SK-N-SH (cell line): ENCODE measurements at regions not wholly inside any gene's neighbourhood (a gene's known extent, or its start where the extent isn't known, plus 50 kb on each side); places are given as distances from the start of the nearest gene placed in this dataset.

Experiments used
- CTCF ChIA-PET: fragments of 300-600, 350-600 bp; formaldehyde crosslinking; extraction: SDS; loops from one replicate; lab custom pipeline; 2021; lab: Yijun Ruan, JAX
- POLR2A ChIA-PET: fragments of 350-600 bp; sonication (Branson Sonifier 250); formaldehyde crosslinking; extraction: SDS; loops from one replicate; lab custom pipeline; 2020; ENCODE audit warnings: antibody characterized with exemption, inconsistent platforms; lab: Yijun Ruan, JAX
- DNase-seq: peaks from one replicate; pipeline ENCODE4 v3.0.0; 2012
- H2AFZ ChIP-seq: fragments of 200-600 bp; sonication (generic); 2 replicates; pipeline ENCODE4 v1.8.1; 2016; ENCODE audit warnings: antibody characterized with exemption, mild to moderate bottlenecking, low read depth
- H3F3A ChIP-seq: fragments of 200-600 bp; sonication (generic); replicated peaks from 2 replicates; pipeline ENCODE3; 2016; ENCODE audit warnings: antibody characterized with exemption, mild to moderate bottlenecking; ENCODE audit not compliant: insufficient read depth
- H3K27ac ChIP-seq, 2 experiments: fragments of 200-500 bp in 1 of 2; fragments of 200-600 bp in 1 of 2; sonication (Bioruptor generic) in 1 of 2; sonication (generic), shearing (Covaris generic) in 1 of 2; 2 replicates each; pipeline versions ENCODE4 v1.5.1 to v1.6.1; 2014 to 2016; ENCODE audit warnings: low read depth in 2 of 2, inconsistent platforms in 1 of 2, low read length in 1 of 2, mild to moderate bottlenecking in 1 of 2, mixed read lengths in 1 of 2
- H3K27me3 ChIP-seq: fragments of 200-600 bp; sonication (generic), shearing (Covaris generic); 2 replicates; pipeline ENCODE4 v1.6.1; 2016; ENCODE audit warnings: mixed run types; ENCODE audit not compliant: insufficient read depth
- H3K36me3 ChIP-seq, 2 experiments: fragments of 200-500 bp in 1 of 2; fragments of 200-600 bp in 1 of 2; sonication (Bioruptor generic) in 1 of 2; sonication (generic) in 1 of 2; replicated peaks in 1 of 2; 2 replicates each; pipeline versions ENCODE3 to v1.5.1; 2014 to 2016; ENCODE audit warnings: low read length in 1 of 2, mild to moderate bottlenecking in 1 of 2; ENCODE audit not compliant: insufficient read depth in 2 of 2, control insufficient read depth in 1 of 2
- H3K4me1 ChIP-seq, 2 experiments: fragments of 200-500 bp in 1 of 2; fragments of 200-600 bp in 1 of 2; sonication (Bioruptor generic) in 1 of 2; sonication (generic), shearing (Covaris generic) in 1 of 2; 2 replicates each; pipeline versions ENCODE4 v1.5.1 to v1.6.1; 2014 to 2016; ENCODE audit warnings: low read depth in 1 of 2, low read length in 1 of 2, mixed run types in 1 of 2; ENCODE audit not compliant: insufficient read depth in 2 of 2, control insufficient read depth in 1 of 2
- H3K4me2 ChIP-seq: fragments of 200-600 bp; sonication (generic), shearing (Covaris generic); 2 replicates; pipeline ENCODE4 v1.6.1; 2017; ENCODE audit warnings: mixed run types
- H3K4me3 ChIP-seq, 2 experiments: fragments of 200-500 bp in 1 of 2; fragments of 200-600 bp in 1 of 2; sonication (Bioruptor generic) in 1 of 2; sonication (generic), shearing (Covaris generic) in 1 of 2; 2 replicates each; pipeline versions ENCODE4 v1.5.1 to v1.8.1; 2014 to 2016; ENCODE audit warnings: low read depth in 2 of 2, inconsistent platforms in 1 of 2, low read length in 1 of 2, mild to moderate bottlenecking in 1 of 2, mixed read lengths in 1 of 2, moderate library complexity in 1 of 2
- H3K79me2 ChIP-seq: fragments of 200-600 bp; sonication (generic); 2 replicates; pipeline ENCODE4 v1.8.1; 2017; ENCODE audit warnings: mild to moderate bottlenecking; ENCODE audit not compliant: insufficient read depth
- H3K9ac ChIP-seq: fragments of 200-600 bp; sonication (generic); 2 replicates; pipeline ENCODE4 v1.6.1; 2017; ENCODE audit warnings: mixed run types
- H3K9me2 ChIP-seq: fragments of 200-600 bp; sonication (generic); 2 replicates; pipeline ENCODE4 v1.6.1; 2017; ENCODE audit warnings: mixed run types
- H3K9me3 ChIP-seq: fragments of 200-600 bp; sonication (generic); 2 replicates; pipeline ENCODE4 v1.6.1; 2017; ENCODE audit warnings: mixed run types, mild to moderate bottlenecking, moderate library complexity
- H4K20me1 ChIP-seq: fragments of 200-600 bp; sonication (generic); 2 replicates; pipeline ENCODE4 v1.6.1; 2017; ENCODE audit warnings: mild to moderate bottlenecking, mixed run types; ENCODE audit not compliant: insufficient read depth
- CHD2 ChIP-seq: fragments of 150-350 bp; IDR thresholded peaks from 2 replicates; pipeline ENCODE4 v1.6.1; 2018; ENCODE audit warnings: low read length; ENCODE audit not compliant: partially characterized antibody
- CTCF ChIP-seq: fragments of 200-600 bp; sonication (generic); IDR thresholded peaks from 2 replicates; pipeline ENCODE4 v1.6.1; 2017; ENCODE audit warnings: antibody characterized with exemption, mild to moderate bottlenecking, moderate library complexity
- EP300 ChIP-seq, 2 experiments: IDR thresholded peaks; 2 replicates each; pipeline versions ENCODE4 v1.4.0 to v1.6.1; 2012; ENCODE audit warnings: borderline replicate concordance in 1 of 2, low read depth in 1 of 2, low read length in 1 of 2
- FOSL2 ChIP-seq: IDR thresholded peaks from 2 replicates; pipeline ENCODE4 v1.4.0; 2012; ENCODE audit warnings: low read depth, mild to moderate bottlenecking, moderate library complexity, borderline replicate concordance
- FOXM1 ChIP-seq: IDR thresholded peaks from 2 replicates; pipeline ENCODE4 v1.4.0; 2012; ENCODE audit warnings: low read depth, mild to moderate bottlenecking
- GABPA ChIP-seq: IDR thresholded peaks from 2 replicates; pipeline ENCODE4 v1.4.0; 2012; ENCODE audit warnings: low read depth, mild to moderate bottlenecking
- GATA2 ChIP-seq: sonication (generic); formaldehyde crosslinking; IDR thresholded peaks from 2 replicates; pipeline ENCODE4 v1.5.0; 2020; ENCODE audit warnings: mild to moderate bottlenecking, missing genetic modification reagents
- JUND ChIP-seq: IDR thresholded peaks from 2 replicates; pipeline ENCODE4 v1.4.0; 2012
- MAX ChIP-seq: IDR thresholded peaks from 2 replicates; pipeline ENCODE4 v1.4.0; 2012; ENCODE audit warnings: low read depth
- MEF2A ChIP-seq: IDR thresholded peaks from 2 replicates; pipeline ENCODE4 v1.4.0; 2012; ENCODE audit warnings: low read depth, borderline replicate concordance
- NFIC ChIP-seq: IDR thresholded peaks from 2 replicates; pipeline ENCODE4 v1.4.0; 2012; ENCODE audit warnings: borderline replicate concordance
- NRF1 ChIP-seq: IDR thresholded peaks from 2 replicates; pipeline ENCODE4 v1.6.1; 2012; ENCODE audit warnings: low read depth, mild to moderate bottlenecking, low read length
- POLR2AphosphoS5 ChIP-seq: IDR thresholded peaks from 2 replicates; pipeline ENCODE4 v1.6.1; 2012; ENCODE audit warnings: low read depth, low read length
- RCOR1 ChIP-seq: fragments of 150-350 bp; IDR thresholded peaks from 2 replicates; pipeline ENCODE4 v1.6.1; 2017; ENCODE audit warnings: antibody characterized with exemption, low read length
- RXRA ChIP-seq: IDR thresholded peaks from 2 replicates; pipeline ENCODE4 v1.4.0; 2012; ENCODE audit warnings: low read depth, mild to moderate bottlenecking, borderline replicate concordance
- SIN3A ChIP-seq: IDR thresholded peaks from 2 replicates; pipeline ENCODE4 v1.6.1; 2012; ENCODE audit warnings: low read depth, mild to moderate bottlenecking, low read length, moderate library complexity, borderline replicate concordance
- SMC3 ChIP-seq: IDR thresholded peaks from 2 replicates; pipeline ENCODE4 v1.6.1; 2012; ENCODE audit warnings: low read depth, low read length, improper control_type of control experiment
- TAF1 ChIP-seq: IDR thresholded peaks from 2 replicates; pipeline ENCODE4 v1.6.1; 2012; ENCODE audit warnings: low read depth, mild to moderate bottlenecking, low read length, moderate library complexity, borderline replicate concordance
- TCF12 ChIP-seq: IDR thresholded peaks from 2 replicates; pipeline ENCODE4 v1.4.0; 2012
- USF1 ChIP-seq: IDR thresholded peaks from 2 replicates; pipeline ENCODE4 v1.4.0; 2012; ENCODE audit warnings: low read depth, borderline replicate concordance
- ZBTB33 ChIP-seq: IDR thresholded peaks from 2 replicates; pipeline ENCODE4 v1.4.0; 2012; ENCODE audit warnings: low read depth, borderline replicate concordance
- WGBS: methylation state at CpG from one replicate; pipeline ENCODE4 v1.1.6; 2017; ENCODE audit warnings: low lambda C conversion rate; 5-methylcytosine and 5-hydroxymethylcytosine counted together

GRCh38 chr2:241994086-241994485 is 124.6 kb downstream of the RTP5 start:
- Histone ChIP-seq H3K27me3 (no peaks in the 10 kb centered on the region), H4K20me1 (no peaks in the 10 kb centered on the region), H3K27ac (no peak overlapping the region), H3K79me2 (no peaks in the 10 kb centered on the region), H2AFZ (no peak overlapping the region), H3K9ac (no peak overlapping the region), H3F3A (no peaks in the 10 kb centered on the region), H3K4me2 (no peak overlapping the region), H3K4me3 (no peak overlapping the region), H3K36me3 (no peaks in the 10 kb centered on the region), H3K9me3 (no peaks in the 10 kb centered on the region), H3K9me2 (no peaks in the 10 kb centered on the region), H3K4me1 (no peaks in the 10 kb centered on the region)
- DNase-seq = no peak
- 58% methylated on average over 7 of the region's 12 CpGs for WGBS
- POLR2A ChIA-PET = no interaction called here
- TF ChIP-seq TCF12 = no peak
- TF ChIP-seq NRF1 = no peak
- no peak for TF ChIP-seq MAX
- TF ChIP-seq RXRA = no peak
- TF ChIP-seq EP300 (IDR thresholded peaks at IDR 0.05; ENCODE audit: borderline replicate concordance in 1 of 2, low read depth in 1 of 2, low read length in 1 of 2) = no peak
- no peak for TF ChIP-seq ZBTB33
- TF ChIP-seq FOXM1 = no peak
- no peak for TF ChIP-seq CHD2
- TF ChIP-seq FOSL2 = no peak
- TF ChIP-seq JUND = no peak
- no peak for TF ChIP-seq SIN3A
- no peak for TF ChIP-seq POLR2AphosphoS5
- TF ChIP-seq RCOR1 = no peak
- TF ChIP-seq GATA2 (CRISPR knock-in tag) = no peak
- no peak for TF ChIP-seq TAF1
- TF ChIP-seq GABPA = no peak
- TF ChIP-seq MEF2A = no peak
- TF ChIP-seq NFIC = no peak
- CTCF ChIA-PET = no interaction called here

GRCh38 chr2:241994556-241995213 is 125.2 kb downstream of the RTP5 start:
- no peaks in the 10 kb centered on the region for H3F3A ChIP-seq
- H3K4me3 ChIP-seq = no peak overlapping the region
- no peak overlapping the region for H3K9ac ChIP-seq
- no peak for DNase-seq
- WGBS = 54% methylated on average over 9 of the region's 9 CpGs
- H4K20me1 ChIP-seq = no peaks in the 10 kb centered on the region
- H3K27ac ChIP-seq = no peak overlapping the region
- no peaks in the 10 kb centered on the region for H3K36me3 ChIP-seq
- H3K27me3 ChIP-seq = no peaks in the 10 kb centered on the region
- no peaks in the 10 kb centered on the region for H3K79me2 ChIP-seq
- no peak overlapping the region for H2AFZ ChIP-seq
- no peaks in the 10 kb centered on the region for H3K9me2 ChIP-seq
- H3K4me1 ChIP-seq = no peaks in the 10 kb centered on the region
- ChIA-PET POLR2A (no interaction called here), CTCF (no interaction called here)
- TF ChIP-seq GABPA (no peak), CTCF (no peak), MAX (no peak), RXRA (no peak), SMC3 (no peak), USF1 (no peak), FOXM1 (no peak), TCF12 (no peak), MEF2A (no peak)
- H3K4me2 ChIP-seq = no peak overlapping the region
- H3K9me3 ChIP-seq = no peaks in the 10 kb centered on the region
